Retinal pigment epithelial cell (primary cell): ENCODE measurements at regions not wholly inside any gene's neighbourhood (a gene's known extent, or its start where the extent isn't known, plus 50 kb on each side); places are given as distances from the start of the nearest gene placed in this dataset.

Experiments
- DNase-seq: peaks from one replicate; pipeline ENCODE4 v3.0.0-alpha.2; 2010; ENCODE audit warnings: low read depth
- H3K4me3 ChIP-seq: 2 replicates; pipeline ENCODE4 v1.5.1; 2011; ENCODE audit warnings: mild to moderate bottlenecking, low read length, control low read depth, moderate library complexity
- TF ChIP-seq, protein P1 (sequence below): conservative IDR thresholded peaks from 2 replicates; pipeline ENCODE4 v1.5.1; 2011; ENCODE audit warnings: low read depth, low read length, control low read depth, inconsistent platforms

DNA sequence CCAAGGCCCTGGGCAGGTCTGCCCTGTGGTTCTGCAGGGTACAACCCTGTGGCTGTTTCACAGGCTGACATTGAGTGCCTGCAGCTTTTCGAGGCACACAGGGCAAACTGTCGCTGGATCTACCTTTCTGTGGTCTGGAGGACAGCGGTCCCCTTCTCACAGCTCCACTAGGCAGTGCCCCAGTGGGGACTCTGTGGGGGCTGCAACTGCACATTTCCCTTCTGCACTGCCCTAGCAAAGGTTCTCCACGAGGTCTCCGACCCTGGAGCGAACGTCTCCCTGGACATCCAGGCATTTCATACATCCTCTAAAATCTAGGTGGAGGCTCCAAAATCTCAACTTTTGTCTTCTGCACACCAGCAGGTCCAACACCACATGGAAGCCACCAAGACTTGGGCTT lies 1645.2 kb upstream of the CDH6 start:
- H3K4me3 ChIP-seq = no peak overlapping the region
- DNase-seq = no peak
- TF ChIP-seq, protein P1, sequence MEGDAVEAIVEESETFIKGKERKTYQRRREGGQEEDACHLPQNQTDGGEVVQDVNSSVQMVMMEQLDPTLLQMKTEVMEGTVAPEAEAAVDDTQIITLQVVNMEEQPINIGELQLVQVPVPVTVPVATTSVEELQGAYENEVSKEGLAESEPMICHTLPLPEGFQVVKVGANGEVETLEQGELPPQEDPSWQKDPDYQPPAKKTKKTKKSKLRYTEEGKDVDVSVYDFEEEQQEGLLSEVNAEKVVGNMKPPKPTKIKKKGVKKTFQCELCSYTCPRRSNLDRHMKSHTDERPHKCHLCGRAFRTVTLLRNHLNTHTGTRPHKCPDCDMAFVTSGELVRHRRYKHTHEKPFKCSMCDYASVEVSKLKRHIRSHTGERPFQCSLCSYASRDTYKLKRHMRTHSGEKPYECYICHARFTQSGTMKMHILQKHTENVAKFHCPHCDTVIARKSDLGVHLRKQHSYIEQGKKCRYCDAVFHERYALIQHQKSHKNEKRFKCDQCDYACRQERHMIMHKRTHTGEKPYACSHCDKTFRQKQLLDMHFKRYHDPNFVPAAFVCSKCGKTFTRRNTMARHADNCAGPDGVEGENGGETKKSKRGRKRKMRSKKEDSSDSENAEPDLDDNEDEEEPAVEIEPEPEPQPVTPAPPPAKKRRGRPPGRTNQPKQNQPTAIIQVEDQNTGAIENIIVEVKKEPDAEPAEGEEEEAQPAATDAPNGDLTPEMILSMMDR = no peak

DNA sequence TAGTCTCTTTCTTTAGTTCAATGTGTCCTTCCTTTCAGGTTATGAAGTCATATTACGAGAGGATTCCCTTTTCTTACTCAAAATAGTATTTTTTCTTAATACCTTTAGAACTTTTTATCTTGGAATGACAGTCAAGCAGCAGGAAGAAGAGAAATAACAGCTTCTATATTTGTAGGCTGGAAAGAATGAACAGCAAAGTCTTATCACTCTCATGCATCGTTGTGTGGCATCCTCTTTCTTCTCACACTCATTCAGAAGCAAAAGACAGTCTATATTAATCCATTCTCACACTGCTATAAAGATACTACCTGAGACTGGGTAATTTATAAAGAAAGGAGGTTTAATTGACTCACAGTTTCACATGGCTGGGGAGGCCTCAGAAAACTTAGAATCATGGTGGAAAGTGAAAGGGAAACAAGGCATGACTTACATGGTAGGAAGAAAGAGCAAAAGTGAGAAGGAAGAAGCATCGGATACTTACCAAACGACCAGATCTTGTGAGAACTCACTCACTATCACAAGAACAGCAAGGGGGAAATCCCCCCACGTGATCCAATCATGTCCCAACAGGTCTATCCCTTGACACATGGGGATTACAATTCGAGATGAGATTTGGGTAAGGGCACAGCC lies 1646.1 kb upstream of the CDH6 start:
- no peak for DNase-seq
- no peak overlapping the region for H3K4me3 ChIP-seq
- TF ChIP-seq, protein P1 = no peak

DNA sequence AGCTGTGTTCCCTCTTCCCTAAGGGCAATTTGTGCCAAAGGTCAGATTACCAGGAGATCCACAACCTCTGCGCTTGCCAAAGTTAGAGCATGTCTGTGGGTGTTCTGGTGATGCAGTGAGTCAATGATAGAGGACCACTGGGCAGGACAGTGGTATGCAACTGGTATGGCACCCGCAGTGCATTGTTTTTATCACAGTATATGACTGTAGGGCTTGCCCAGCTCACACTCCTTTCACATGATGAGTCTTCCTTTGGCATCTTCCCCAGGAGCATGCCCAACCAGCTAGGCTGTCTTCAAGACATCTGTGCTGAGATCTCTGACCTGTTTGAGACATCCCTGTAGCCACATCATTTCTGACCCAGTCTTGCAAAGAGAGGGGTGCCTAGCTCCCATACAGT lies 1650.0 kb upstream of the CDH6 start:
- no peak overlapping the region for H3K4me3 ChIP-seq
- no peak for DNase-seq
- TF ChIP-seq, protein P1 = no peak

DNA sequence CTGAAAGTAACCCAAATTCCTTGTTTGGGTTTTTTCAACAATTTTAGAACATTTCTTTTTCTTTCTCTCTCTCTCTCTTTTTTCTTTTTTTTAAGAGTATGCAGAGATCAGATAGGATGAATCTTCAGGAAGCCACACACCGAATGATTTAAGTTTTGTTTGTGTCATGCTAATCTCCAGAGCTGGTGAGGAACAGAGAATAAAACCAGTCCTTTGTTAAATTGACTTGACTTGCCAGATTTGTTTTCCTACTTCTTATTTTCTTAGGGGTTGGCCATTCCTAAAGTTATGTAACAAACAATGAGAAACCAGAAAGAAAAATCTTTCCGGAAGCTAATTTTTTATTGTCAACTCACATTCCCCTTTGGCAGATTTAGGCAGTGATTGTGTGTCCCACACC lies 1669.3 kb upstream of the CDH6 start:
- TF ChIP-seq, protein P1 = no peak
- DNase-seq = no peak
- H3K4me3 ChIP-seq = no peak overlapping the region

DNA sequence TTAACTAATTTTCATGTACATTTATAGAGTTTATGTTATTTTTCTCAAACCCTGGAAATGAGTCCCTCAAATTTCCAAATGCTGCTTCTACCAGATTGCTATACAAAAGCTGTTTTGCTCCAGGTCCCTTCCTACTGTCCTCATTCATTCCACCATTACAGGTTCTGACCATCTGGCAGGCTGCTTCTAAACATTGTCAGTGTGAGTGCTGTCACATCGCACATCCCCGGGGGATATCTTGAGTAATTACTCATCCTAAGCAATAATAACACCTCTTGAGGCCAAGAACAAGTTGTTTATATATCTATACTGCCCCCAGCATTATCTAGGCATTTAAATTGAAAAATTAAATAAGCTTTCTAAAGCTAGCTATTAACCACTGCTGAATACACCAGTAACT lies 1675.3 kb upstream of the CDH6 start:
- no peak overlapping the region for H3K4me3 ChIP-seq
- no peak for DNase-seq
- TF ChIP-seq, protein P1 = no peak

DNA sequence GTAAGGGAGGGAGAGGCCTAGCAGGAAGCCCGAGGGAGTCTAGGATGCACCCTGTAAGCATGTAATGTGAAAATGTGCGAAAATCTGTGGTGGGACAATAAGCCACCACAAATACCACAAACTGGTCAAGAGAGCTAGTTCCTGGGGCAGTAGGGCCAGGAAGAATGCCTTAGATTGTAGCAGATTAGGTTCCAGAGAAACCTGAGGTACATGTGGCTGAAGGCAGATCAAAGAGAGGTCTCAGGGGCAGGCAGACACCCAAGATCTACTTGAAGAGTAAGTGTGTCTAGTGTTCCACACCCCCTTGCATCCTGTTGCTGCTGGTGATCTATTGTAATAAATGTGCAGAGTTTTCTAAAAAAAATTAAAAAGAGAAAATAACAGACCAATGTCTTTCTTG lies 1677.3 kb upstream of the CDH6 start:
- DNase-seq = no peak
- H3K4me3 ChIP-seq = no peak overlapping the region
- TF ChIP-seq, protein P1 = no peak

DNA sequence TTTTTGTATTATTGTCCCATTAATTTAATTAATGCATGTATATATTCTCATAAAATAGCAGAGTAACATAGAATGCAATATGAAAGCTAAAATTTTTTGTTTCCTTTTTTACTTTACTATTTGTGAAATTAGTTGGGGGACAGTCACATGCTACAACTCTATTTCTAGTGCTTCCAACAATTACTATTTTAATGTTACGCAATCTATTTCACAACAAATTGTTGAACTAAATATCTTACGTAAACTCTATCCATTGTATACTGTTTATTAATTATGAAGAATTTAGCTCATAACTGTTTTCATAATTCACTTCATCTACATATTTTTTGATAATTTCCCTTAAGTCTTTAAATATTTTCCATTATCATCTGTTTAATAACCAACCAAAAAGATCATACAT lies 1685.4 kb upstream of the CDH6 start:
- TF ChIP-seq, protein P1 = no peak

More for the DNA sequence above, 1685.4 kb upstream of the CDH6 start:
- no peak overlapping the region for H3K4me3 ChIP-seq
- no peak for DNase-seq
